H1 (cell line): ENCODE measurements at regions not wholly inside any gene's neighbourhood (a gene's known extent, or its start where the extent isn't known, plus 50 kb on each side); places are given as distances from the start of the nearest gene placed in this dataset.

ENCODE experiments used
- CTCF ChIA-PET: fragments of 300-600 bp; sonication (Branson Sonifier 250); formaldehyde crosslinking; loops from one replicate; lab custom pipeline; 2021; ENCODE audit not compliant: partially characterized antibody; lab: Charles Lee
- POLR2A ChIA-PET: fragments of 300-600 bp; sonication (Branson Sonifier 250); formaldehyde crosslinking; loops from one replicate; lab custom pipeline; 2021; ENCODE audit warnings: inconsistent platforms; ENCODE audit not compliant: partially characterized antibody; lab: Charles Lee
- DNase-seq, 2 experiments: peaks; one replicate each; pipeline versions ENCODE4 v3.0.0 to v3.0.0-alpha.2; 2010 to 2022; ENCODE audit warnings: low spot score in 2 of 2, low read depth in 1 of 2, mixed read lengths in 1 of 2
- FAIRE-seq: peaks from 2 replicates; lab custom pipeline; 2011; peaks lifted over from hg19 to GRCh38; lab: Jason Lieb, UNC
- H2AFZ ChIP-seq: 2 replicates; pipeline ENCODE4 v1.8.1; 2012; ENCODE audit warnings: low read length, inconsistent platforms
- H2AK5ac ChIP-seq: 2 replicates; pipeline ENCODE4 v1.6.1; 2013; ENCODE audit warnings: low read depth, low read length
- H2BK120ac ChIP-seq: replicated peaks from 2 replicates; pipeline ENCODE3; 2013; ENCODE audit warnings: low read depth, low read length, inconsistent platforms
- H2BK12ac ChIP-seq: 2 replicates; pipeline ENCODE4 v1.6.1; 2013; ENCODE audit warnings: low read depth, low read length
- H2BK15ac ChIP-seq: 2 replicates; pipeline ENCODE4 v1.6.1; 2013; ENCODE audit warnings: low read length
- H2BK20ac ChIP-seq: 2 replicates; pipeline ENCODE4 v1.6.1; 2013; ENCODE audit warnings: low read length
- H2BK5ac ChIP-seq: 2 replicates; pipeline ENCODE4 v1.6.1; 2013; ENCODE audit warnings: low read depth, low read length
- H3K14ac ChIP-seq: 2 replicates; pipeline ENCODE4 v1.6.1; 2013; ENCODE audit warnings: inconsistent platforms; ENCODE audit not compliant: insufficient read length
- H3K18ac ChIP-seq: 2 replicates; pipeline ENCODE4 v1.6.1; 2013; ENCODE audit warnings: low read length; ENCODE audit errors: extremely low read depth
- H3K23ac ChIP-seq: 2 replicates; pipeline ENCODE4 v1.6.1; 2013; ENCODE audit warnings: inconsistent platforms; ENCODE audit not compliant: insufficient read length
- H3K23me2 ChIP-seq: 2 replicates; pipeline ENCODE4 v1.6.1; 2013; ENCODE audit warnings: low read depth, low read length
- H3K27ac ChIP-seq: 2 replicates; pipeline ENCODE4 v1.6.1; 2011; ENCODE audit warnings: low read depth, low read length, inconsistent platforms
- H3K27me3 ChIP-seq, 4 experiments: replicated peaks in 1 of 4; 1 replicate in 1 of 4; 2 replicates in 3 of 4; pipeline versions ENCODE4 v1.6.1 to v1.8.1; 2011 to 2013; ENCODE audit warnings: low read length in 3 of 4, mild to moderate bottlenecking in 3 of 4, inconsistent platforms in 2 of 4, mixed read lengths in 2 of 4, moderate library complexity in 1 of 4; ENCODE audit not compliant: control insufficient read depth in 3 of 4, insufficient read depth in 3 of 4; ENCODE audit errors: extremely low read depth in 1 of 4
- H3K36me3 ChIP-seq, 4 experiments: 2 replicates each; pipeline versions ENCODE4 v1.6.1 to v1.8.1; 2011 to 2013; ENCODE audit warnings: mild to moderate bottlenecking in 4 of 4, low read length in 3 of 4, moderate library complexity in 2 of 4, control low read depth in 1 of 4, inconsistent platforms in 1 of 4; ENCODE audit not compliant: insufficient read depth in 4 of 4, control insufficient read depth in 2 of 4
- H3K4ac ChIP-seq: replicated peaks from 2 replicates; pipeline ENCODE3; 2013; ENCODE audit warnings: low read length, low read depth, mixed read lengths, inconsistent platforms; ENCODE audit not compliant: insufficient read length
- H3K4me1 ChIP-seq, 4 experiments: replicated peaks in 1 of 4; 1 replicate in 1 of 4; 2 replicates in 3 of 4; pipeline versions ENCODE4 v1.6.1 to v1.8.1; 2011 to 2013; ENCODE audit warnings: low read length in 3 of 4, inconsistent platforms in 2 of 4, mixed read lengths in 1 of 4; ENCODE audit not compliant: insufficient read depth in 4 of 4, control insufficient read depth in 3 of 4
- H3K4me2 ChIP-seq, 2 experiments: 2 replicates each; pipeline versions ENCODE4 v1.6.1 to v1.8.1; 2011 to 2013; ENCODE audit warnings: low read depth in 2 of 2, low read length in 2 of 2, control low read depth in 1 of 2, inconsistent platforms in 1 of 2, mild to moderate bottlenecking in 1 of 2; ENCODE audit not compliant: insufficient read depth in 1 of 2
- H3K4me3 ChIP-seq, 4 experiments: fragments of 200-600, 300-600 bp in 1 of 4; sonication (generic), shearing (Covaris generic), sonication (Bioruptor Twin) in 1 of 4; 2 replicates each; pipeline versions ENCODE4 v1.5.1 to v1.8.1; 2011 to 2016; ENCODE audit warnings: low read length in 4 of 4, low read depth in 3 of 4, control low read depth in 2 of 4, inconsistent platforms in 2 of 4, mild to moderate bottlenecking in 2 of 4, mixed read lengths in 1 of 4, moderate library complexity in 1 of 4; ENCODE audit not compliant: insufficient read depth in 2 of 4; ENCODE audit errors: extremely low read depth in 1 of 4
- H3K56ac ChIP-seq: replicated peaks from 2 replicates; pipeline ENCODE3; 2013; ENCODE audit warnings: low read depth, mild to moderate bottlenecking, mixed read lengths, low read length, inconsistent platforms; ENCODE audit not compliant: insufficient read length
- H3K79me1 ChIP-seq: 2 replicates; pipeline ENCODE4 v1.6.1; 2013; ENCODE audit warnings: low read depth, low read length, control low read depth
- H3K79me2 ChIP-seq, 2 experiments: 2 replicates each; pipeline versions ENCODE4 v1.6.1 to v1.8.1; 2012 to 2013; ENCODE audit warnings: low read length in 2 of 2, mild to moderate bottlenecking in 2 of 2, inconsistent platforms in 1 of 2; ENCODE audit not compliant: insufficient read depth in 2 of 2, control insufficient read depth in 1 of 2
- H3K9ac ChIP-seq, 4 experiments: replicated peaks in 1 of 4; 1 replicate in 1 of 4; 2 replicates in 3 of 4; pipeline versions ENCODE4 v1.6.1 to v1.8.1; 2011 to 2013; ENCODE audit warnings: low read depth in 3 of 4, low read length in 3 of 4, control low read depth in 2 of 4, mild to moderate bottlenecking in 2 of 4, moderate library complexity in 2 of 4, inconsistent platforms in 1 of 4; ENCODE audit errors: extremely low read depth in 1 of 4
- H3K9me3 ChIP-seq, 2 experiments: 2 replicates each; pipeline versions ENCODE4 v1.6.1 to v1.8.1; 2012 to 2013; ENCODE audit warnings: mild to moderate bottlenecking in 2 of 2, moderate library complexity in 2 of 2, control low read depth in 1 of 2, inconsistent platforms in 1 of 2, low read depth in 1 of 2, low read length in 1 of 2, mixed read lengths in 1 of 2; ENCODE audit not compliant: insufficient read depth in 2 of 2
- H4K20me1 ChIP-seq, 2 experiments: replicated peaks in 1 of 2; 2 replicates each; pipeline versions ENCODE3 to v1.8.1; 2011 to 2013; ENCODE audit warnings: inconsistent platforms in 2 of 2, low read length in 2 of 2, mild to moderate bottlenecking in 1 of 2; ENCODE audit not compliant: insufficient read depth in 2 of 2, control insufficient read depth in 1 of 2
- H4K5ac ChIP-seq: 2 replicates; pipeline ENCODE4 v1.6.1; 2013; ENCODE audit warnings: low read length, low read depth, mixed read lengths, inconsistent platforms; ENCODE audit not compliant: insufficient read length
- H4K8ac ChIP-seq: 2 replicates; pipeline ENCODE4 v1.8.0; 2013; ENCODE audit warnings: mild to moderate bottlenecking, moderate library complexity, low read length, inconsistent platforms; ENCODE audit not compliant: insufficient read depth; ENCODE audit errors: extremely low read depth
- H4K91ac ChIP-seq: replicated peaks from 2 replicates; pipeline ENCODE3; 2013; ENCODE audit warnings: low read length, mixed read lengths, inconsistent platforms; ENCODE audit not compliant: insufficient read length
- ATF2 ChIP-seq: IDR thresholded peaks from 2 replicates; pipeline ENCODE4 v1.6.1; 2012; ENCODE audit warnings: low read length, inconsistent platforms
- EGR1 ChIP-seq: IDR thresholded peaks from 2 replicates; pipeline ENCODE4 v1.6.1; 2011; ENCODE audit warnings: low read depth, low read length, borderline replicate concordance
- EZH2 ChIP-seq: fragments of 200-600 bp; sonication (generic); IDR thresholded peaks from 2 replicates; pipeline ENCODE4 v1.7.1; 2012; ENCODE audit warnings: low read depth, mild to moderate bottlenecking, moderate library complexity, low read length, inconsistent platforms; ENCODE audit not compliant: severe bottlenecking
- SP1 ChIP-seq: IDR thresholded peaks from 2 replicates; pipeline ENCODE4 v1.6.1; 2011; ENCODE audit warnings: low read depth, low read length
- WGBS, 2 experiments: shearing (Covaris generic) in 1 of 2; methylation state at CpG; one replicate each; pipeline versions ENCODE4 v1.1.6 to v1.1.7; 2013 to 2015; ENCODE audit warnings: low lambda C conversion rate in 2 of 2, mixed read lengths in 2 of 2, inconsistent platforms in 1 of 2, low coverage in 1 of 2, missing lambda C conversion rate in 1 of 2; ENCODE audit not compliant: insufficient replicate concordance in 2 of 2, insufficient coverage in 1 of 2, insufficient read length in 1 of 2; ENCODE audit errors: extremely low coverage in 1 of 2, missing lambda C conversion rate in 1 of 2; 5-methylcytosine and 5-hydroxymethylcytosine counted together

GRCh38 chr11:21969841-21970240 is 223.0 kb upstream of the ANO5 start:
- Histone ChIP-seq H3K4ac (no peak overlapping the region), H3K56ac (no peak overlapping the region), H4K5ac (no peak overlapping the region), H3K27ac (no peak overlapping the region), H2AK5ac (no peak overlapping the region), H4K20me1 (no peaks in the 10 kb centered on the region), H3K36me3 (no peaks in the 10 kb centered on the region), H2BK20ac (no peak overlapping the region), H3K4me1 (no peaks in the 10 kb centered on the region), H3K14ac (no peak overlapping the region), H2BK120ac (no peak overlapping the region)
- TF ChIP-seq ATF2 (no peak), SP1 (no peak), EZH2 (no peak), EGR1 (no peak)
- TF ChIP-seq, all 59 proteins: peak for 0
- no peak overlapping the region for H2BK5ac ChIP-seq
- POLR2A ChIA-PET, result no interaction called here
- DNase-seq (no peak), FAIRE-seq (no peak)
- no peak overlapping the region for H3K4me2 ChIP-seq
- no peak overlapping the region for H4K8ac ChIP-seq
- H2AFZ ChIP-seq, result no peak overlapping the region
- H3K27me3 ChIP-seq, result no peaks in the 10 kb centered on the region
- H2BK12ac ChIP-seq, result no peak overlapping the region
- no peak overlapping the region for H3K23ac ChIP-seq
- H3K9ac ChIP-seq, result no peak overlapping the region
- H2BK15ac ChIP-seq, result no peak overlapping the region
- H3K4me3 ChIP-seq, result no peak overlapping the region
- no peaks in the 10 kb centered on the region for H3K79me2 ChIP-seq
- no peaks in the 10 kb centered on the region for H3K9me3 ChIP-seq
- CTCF ChIA-PET, result no interaction called here
- H4K91ac ChIP-seq, result no peak overlapping the region
- no peaks in the 10 kb centered on the region for H3K23me2 ChIP-seq
- H3K79me1 ChIP-seq, result no peaks in the 10 kb centered on the region
- WGBS, 2 experiments, result 83% methylated on average over 3 of the region's 3 CpGs; no CpG with 5 or more reads in 1 of the 2 experiments
- no peak overlapping the region for H3K18ac ChIP-seq
